Kidney (tissue), 13 donors: ENCODE measurements at regions not wholly inside any gene's neighbourhood (a gene's known extent, or its start where the extent isn't known, plus 50 kb on each side); places are given as distances from the start of the nearest gene placed in this dataset.

ENCODE experiments used
- DNase-seq, 5 donors: peaks; one replicate each; pipeline ENCODE4 v3.0.0-alpha.2; 2013 to 2020
- FAIRE-seq: peaks from 2 replicates; lab custom pipeline; 2012; peaks lifted over from hg19 to GRCh38; lab: Jason Lieb, UNC
- H3K27ac ChIP-seq, 2 donors: one replicate each; pipeline ENCODE4 v1.7.0; 2013; ENCODE audit warnings: low read depth in 2 of 2, low read length in 2 of 2, inconsistent platforms in 1 of 2
- H3K27me3 ChIP-seq: one replicate; pipeline ENCODE4 v1.7.1; 2013; ENCODE audit warnings: low read length, inconsistent platforms; ENCODE audit not compliant: control insufficient read depth, insufficient read depth
- H3K36me3 ChIP-seq, 3 donors: one replicate each; pipeline versions ENCODE4 v1.7.0 to v1.7.1; 2013; ENCODE audit warnings: low read length in 3 of 3, control low read depth in 1 of 3, inconsistent platforms in 1 of 3; ENCODE audit not compliant: insufficient read depth in 3 of 3, control insufficient read depth in 2 of 3
- H3K4me1 ChIP-seq, 3 donors: one replicate each; pipeline versions ENCODE4 v1.7.0 to v1.7.1; 2013; ENCODE audit warnings: low read length in 3 of 3, inconsistent platforms in 1 of 3, low read depth in 1 of 3; ENCODE audit not compliant: control insufficient read depth in 2 of 3, insufficient read depth in 2 of 3
- H3K4me3 ChIP-seq, 3 donors: one replicate each; pipeline versions ENCODE4 v1.7.0 to v1.8.1; 2013; ENCODE audit warnings: low read length in 3 of 3, control low read depth in 1 of 3, inconsistent platforms in 1 of 3
- H3K9ac ChIP-seq, 3 donors: one replicate each; pipeline versions ENCODE4 v1.7.0 to v1.7.1; 2013; ENCODE audit warnings: low read length in 3 of 3, control low read depth in 1 of 3, inconsistent platforms in 1 of 3
- H3K9me3 ChIP-seq, 3 donors: one replicate each; pipeline versions ENCODE4 v1.7.0 to v1.7.1; 2013; ENCODE audit warnings: low read length in 3 of 3, control low read depth in 1 of 3, inconsistent platforms in 1 of 3; ENCODE audit not compliant: control insufficient read depth in 2 of 3, insufficient read depth in 1 of 3
- intact Hi-C: fragments of 100-400 bp; cut with DNase I; formaldehyde crosslinking; loops from one replicate; pipeline ENCODE4 v1.11.1; 2022
- TF ChIP-seq, protein P1 (sequence below): IDR thresholded peaks from 3 replicates; pipeline ENCODE4 v1.5.1; 2012; ENCODE audit warnings: mild to moderate bottlenecking, moderate library complexity, borderline replicate concordance; ENCODE audit not compliant: insufficient read depth; ENCODE audit errors: extremely low read depth
- donor health status: control.
- donor health status: control.
- donor health status: control.
- donor health status: control.
- donor health status: control.
- donor health status: DM: yes; HTN: yes; CAD: no.
- donor health status: Normal renal cell carcinoma (clear cell type).

DNA sequence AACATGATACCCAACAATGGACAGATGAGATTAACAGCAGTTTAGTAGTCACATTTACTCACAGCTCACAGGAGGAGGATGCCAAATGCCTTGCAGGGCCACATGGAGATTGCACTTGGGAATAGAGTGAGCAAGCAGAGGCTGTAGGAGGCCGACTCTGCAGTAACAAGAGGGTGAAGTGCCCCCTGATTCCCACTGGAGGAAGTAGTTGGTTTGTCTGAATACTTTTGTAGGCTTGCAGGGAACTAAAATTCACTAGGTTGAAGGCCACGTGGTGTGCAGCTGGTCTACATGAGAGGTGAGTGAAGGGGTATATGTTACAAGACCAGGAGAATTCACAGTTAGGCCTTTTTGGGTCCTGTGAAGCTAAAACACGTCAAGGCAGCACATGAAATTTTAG is 419.3 kb upstream of the TNP1 start:
- Histone ChIP-seq H3K9me3 (no peaks in the 10 kb centered on the region), H3K27me3 (no peaks in the 10 kb centered on the region)
- FAIRE-seq = no peak

DNA sequence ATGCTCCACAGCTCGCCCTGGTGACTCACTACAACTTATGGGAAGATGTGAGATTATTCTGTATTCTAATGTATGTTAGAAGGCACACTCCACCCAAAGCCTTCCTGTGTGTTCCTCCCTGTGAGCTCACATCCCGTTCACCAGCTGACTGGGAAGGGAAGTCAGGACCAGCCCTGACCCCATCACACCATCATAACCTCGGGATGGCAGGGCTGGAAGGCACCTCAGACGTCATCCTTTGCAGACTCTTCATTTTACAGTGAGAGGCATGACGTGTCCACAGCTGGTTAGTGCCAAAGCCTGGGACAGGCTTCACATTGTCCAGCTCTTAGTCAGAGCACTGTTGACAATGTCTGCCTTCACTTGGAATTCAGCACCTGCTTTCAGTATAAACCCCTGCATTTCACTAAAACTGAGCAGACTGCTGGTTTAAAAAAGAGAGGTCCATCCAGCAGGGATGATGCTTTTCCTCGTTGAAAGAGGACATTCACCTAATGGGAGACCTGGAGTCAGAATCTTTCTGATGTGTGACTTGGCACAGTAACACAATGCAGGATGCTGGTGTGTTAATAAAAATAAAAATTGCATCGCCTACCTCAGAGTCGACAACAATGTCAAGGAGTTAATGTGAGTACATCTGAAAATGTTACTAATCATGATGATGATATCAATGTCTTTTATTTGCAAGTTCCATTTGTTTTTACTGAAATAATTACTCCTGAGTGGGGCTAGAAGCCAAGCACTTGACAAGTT is 418.0 kb upstream of the TNP1 start:
- DNase-seq (peak in 1 of 5 donors; percentile 43), FAIRE-seq (no peak)
- Histone ChIP-seq H3K4me1 (no peaks in the 10 kb centered on the region), H3K27me3 (no peaks in the 10 kb centered on the region), H3K9me3 (no peaks in the 10 kb centered on the region), H3K4me3 (no peak overlapping the region), H3K9ac (no peak overlapping the region), H3K27ac (no peak overlapping the region), H3K36me3 (no peaks in the 10 kb centered on the region)
- intact Hi-C loops = no loop called here
- TF ChIP-seq, protein P1, sequence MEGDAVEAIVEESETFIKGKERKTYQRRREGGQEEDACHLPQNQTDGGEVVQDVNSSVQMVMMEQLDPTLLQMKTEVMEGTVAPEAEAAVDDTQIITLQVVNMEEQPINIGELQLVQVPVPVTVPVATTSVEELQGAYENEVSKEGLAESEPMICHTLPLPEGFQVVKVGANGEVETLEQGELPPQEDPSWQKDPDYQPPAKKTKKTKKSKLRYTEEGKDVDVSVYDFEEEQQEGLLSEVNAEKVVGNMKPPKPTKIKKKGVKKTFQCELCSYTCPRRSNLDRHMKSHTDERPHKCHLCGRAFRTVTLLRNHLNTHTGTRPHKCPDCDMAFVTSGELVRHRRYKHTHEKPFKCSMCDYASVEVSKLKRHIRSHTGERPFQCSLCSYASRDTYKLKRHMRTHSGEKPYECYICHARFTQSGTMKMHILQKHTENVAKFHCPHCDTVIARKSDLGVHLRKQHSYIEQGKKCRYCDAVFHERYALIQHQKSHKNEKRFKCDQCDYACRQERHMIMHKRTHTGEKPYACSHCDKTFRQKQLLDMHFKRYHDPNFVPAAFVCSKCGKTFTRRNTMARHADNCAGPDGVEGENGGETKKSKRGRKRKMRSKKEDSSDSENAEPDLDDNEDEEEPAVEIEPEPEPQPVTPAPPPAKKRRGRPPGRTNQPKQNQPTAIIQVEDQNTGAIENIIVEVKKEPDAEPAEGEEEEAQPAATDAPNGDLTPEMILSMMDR = no peak

More for the DNA sequence above, 419.3 kb upstream of the TNP1 start:
- Histone ChIP-seq H3K4me3 (no peak overlapping the region), H3K27ac (no peak overlapping the region), H3K4me1 (no peaks in the 10 kb centered on the region), H3K9ac (no peak overlapping the region), H3K36me3 (no peaks in the 10 kb centered on the region)
- DNase-seq = no peak
- intact Hi-C loops = no loop called here
- TF ChIP-seq, protein P1 = no peak

DNA sequence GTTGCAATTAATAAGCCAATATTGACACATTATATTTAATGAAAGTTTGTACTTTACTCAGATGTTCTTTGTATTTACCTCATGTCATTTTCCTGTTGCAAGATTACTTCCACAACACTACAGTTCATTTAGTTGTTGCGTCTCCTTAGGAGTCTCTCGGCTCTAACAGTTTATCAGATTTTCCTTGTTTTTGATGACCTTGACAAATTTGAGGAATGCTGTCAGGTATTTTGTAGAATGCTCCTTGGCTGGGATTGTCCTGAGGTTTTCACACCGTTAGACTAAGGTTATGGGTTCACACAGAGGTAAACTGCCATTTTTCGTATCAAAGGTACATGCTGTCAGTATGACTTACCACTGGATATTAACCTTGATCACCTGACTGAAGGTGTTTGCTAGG is 416.6 kb upstream of the TNP1 start:
- TF ChIP-seq, protein P1 = no peak
- FAIRE-seq (no peak), DNase-seq (no peak)
- H3K4me1 ChIP-seq = no peaks in the 10 kb centered on the region
- H3K4me3 ChIP-seq = no peak overlapping the region
- H3K36me3 ChIP-seq = no peaks in the 10 kb centered on the region
- no peak overlapping the region for H3K9ac ChIP-seq
- H3K9me3 ChIP-seq = no peaks in the 10 kb centered on the region
- no peak overlapping the region for H3K27ac ChIP-seq
- H3K27me3 ChIP-seq = no peaks in the 10 kb centered on the region
- intact Hi-C loops = no loop called here
